ENCODE measurements at regions not wholly inside any gene's neighbourhood (a gene's known extent, or its start where the extent isn't known, plus 50 kb on each side); places are given as distances from the start of the nearest gene placed in this dataset.

GRCh38 chr4:85228264-85228663 is 246.7 kb upstream of the ARHGAP24 start:
- no peak for TF ChIP-seq POLR2AphosphoS5 (IDR thresholded peaks at IDR 0.05; ENCODE audit: low read depth, low read length)
- no peak for TF ChIP-seq PAX5 (IDR thresholded peaks at IDR 0.05; ENCODE audit: insufficient read depth, low read length, severe bottlenecking)
- TF ChIP-seq TAF1 (IDR thresholded peaks at IDR 0.05; ENCODE audit: low read depth, low read length): no peak
- no peak for TF ChIP-seq POLR2A (IDR thresholded peaks at IDR 0.05; ENCODE audit: low read depth, low read length)
- no peak for TF ChIP-seq SPI1 (IDR thresholded peaks at IDR 0.05; ENCODE audit: low read depth, low read length)

All from GM12891 (cell line).